ENCODE measurements at regions not wholly inside any gene's neighbourhood (a gene's known extent, or its start where the extent isn't known, plus 50 kb on each side); places are given as distances from the start of the nearest gene placed in this dataset.
"Not testable (repeated sequence)": the region's sequence is repeated elsewhere in the genome, so short reads cannot be mapped to it uniquely, and the experiment has no call there.

DNA sequence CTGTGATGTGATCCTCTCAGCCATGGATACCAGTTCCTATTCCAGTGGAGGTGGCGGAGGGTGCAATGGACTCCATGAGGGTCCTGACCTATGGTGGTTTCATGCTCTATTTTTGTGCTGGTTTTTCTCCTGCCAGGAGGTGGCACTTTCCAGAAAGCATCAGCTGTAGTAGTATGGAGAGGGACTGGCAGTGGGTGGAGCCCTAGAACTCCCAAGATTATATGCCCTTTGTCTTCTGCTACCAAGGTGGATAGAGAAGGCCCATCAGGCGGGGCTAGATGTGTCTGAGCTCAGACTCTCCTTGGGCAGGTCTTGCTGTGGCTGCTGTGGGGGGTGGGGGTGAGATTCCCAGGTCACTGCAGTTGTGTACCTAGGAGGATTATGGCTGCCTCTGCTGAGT, 104.5 kb upstream of the S1PR3 start:
- not testable (repeated sequence) for DNase-seq

DNA sequence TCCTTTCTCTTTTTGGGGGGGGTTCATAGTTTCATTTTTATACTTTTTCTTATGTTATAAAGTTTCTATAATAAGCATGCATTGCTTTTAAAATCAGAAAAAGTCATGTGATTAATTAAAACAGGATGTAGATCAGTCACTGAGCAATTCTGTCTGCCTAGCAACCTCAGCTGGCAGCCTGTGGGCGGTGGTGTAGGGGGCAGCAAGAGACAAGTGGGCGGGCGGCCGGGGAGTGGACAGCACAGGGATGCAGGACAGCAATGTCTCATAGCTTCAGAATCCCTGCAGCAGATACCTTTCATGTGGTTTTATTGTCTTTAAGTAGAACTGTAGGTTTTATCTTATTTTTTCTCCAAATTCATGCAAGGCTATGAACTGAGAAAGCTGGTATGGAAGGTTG, 101.9 kb upstream of the S1PR3 start:
- peak; percentile 26 for DNase-seq

DNA sequence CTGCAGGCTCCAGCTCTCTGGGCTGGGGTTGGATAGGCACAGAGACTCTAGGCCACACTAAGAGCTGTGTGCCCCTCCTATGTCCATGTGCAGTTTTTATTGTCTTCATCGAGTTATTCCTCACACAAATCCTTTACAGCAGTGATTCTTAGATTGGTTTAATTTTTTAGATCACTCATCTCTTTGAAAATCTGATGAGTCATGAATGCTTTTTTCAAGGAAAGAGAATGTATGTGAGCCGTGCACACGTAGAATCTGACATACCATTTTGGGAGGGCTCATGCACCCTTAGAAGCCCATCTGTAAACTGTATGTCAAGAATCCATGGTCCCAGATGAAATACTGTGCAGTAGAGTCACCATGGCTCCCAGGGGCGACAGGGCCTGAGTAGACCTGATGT, 100.7 kb upstream of the S1PR3 start:
- peak; percentile 23 for DNase-seq

DNA sequence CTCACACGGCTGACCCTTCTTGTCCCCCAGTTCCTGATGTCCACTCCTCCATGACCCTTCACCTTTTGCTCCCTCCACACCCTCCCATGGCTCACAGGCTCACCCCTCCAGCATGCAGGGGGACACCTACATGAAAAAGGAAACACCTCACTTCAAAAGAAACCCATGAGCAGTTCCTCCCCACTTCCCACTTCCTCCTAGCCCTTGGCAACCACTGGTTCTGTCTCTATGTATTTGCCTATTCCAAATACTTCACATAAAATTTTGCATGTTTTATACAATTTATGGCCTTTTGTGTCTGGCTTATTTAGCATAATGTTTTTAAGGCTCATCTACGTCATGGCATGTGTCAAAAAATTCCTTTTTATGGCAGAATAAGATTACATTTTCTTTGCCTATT, 100.2 kb upstream of the S1PR3 start:
- DNase-seq: no peak

DNA sequence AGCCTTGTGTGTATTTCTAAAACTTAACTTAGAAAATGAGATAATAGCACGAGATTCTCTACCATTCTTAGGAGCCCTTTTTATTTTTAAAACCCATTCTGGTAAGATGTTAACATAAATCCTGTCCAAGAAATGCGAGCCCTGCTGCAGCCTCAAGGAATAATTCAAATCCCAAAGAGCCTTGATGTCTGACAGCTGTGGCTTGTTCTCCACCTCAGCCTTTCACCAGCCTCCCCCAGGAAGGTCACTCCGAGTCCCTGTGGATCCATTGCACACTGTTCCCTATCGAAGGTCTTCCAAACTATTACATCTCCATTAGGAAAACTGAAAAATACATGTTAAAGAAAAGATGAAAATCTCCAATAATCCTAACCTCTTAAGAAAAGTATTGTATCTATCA, 98.5 kb upstream of the S1PR3 start:
- DNase-seq: no peak

DNA sequence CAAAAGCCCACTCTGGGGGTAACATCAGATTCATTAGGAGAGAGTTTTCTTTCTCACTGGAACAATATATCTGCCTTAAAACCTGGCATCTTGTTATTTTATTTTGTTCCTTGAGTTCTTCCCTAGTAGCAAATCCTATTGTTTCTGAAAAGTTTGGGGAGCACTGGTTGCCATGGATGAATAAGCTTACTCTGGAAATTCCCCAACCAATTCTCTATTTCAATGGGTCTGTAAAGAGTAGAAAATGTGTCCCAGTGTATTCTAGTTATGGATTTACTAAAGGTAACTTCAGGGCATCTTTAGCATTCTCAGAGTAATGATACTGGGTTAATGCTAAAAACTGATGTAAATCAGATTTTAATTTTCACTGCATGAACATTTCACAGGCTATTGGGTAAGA, 94.2 kb upstream of the S1PR3 start:
- DNase-seq: no peak

DNA sequence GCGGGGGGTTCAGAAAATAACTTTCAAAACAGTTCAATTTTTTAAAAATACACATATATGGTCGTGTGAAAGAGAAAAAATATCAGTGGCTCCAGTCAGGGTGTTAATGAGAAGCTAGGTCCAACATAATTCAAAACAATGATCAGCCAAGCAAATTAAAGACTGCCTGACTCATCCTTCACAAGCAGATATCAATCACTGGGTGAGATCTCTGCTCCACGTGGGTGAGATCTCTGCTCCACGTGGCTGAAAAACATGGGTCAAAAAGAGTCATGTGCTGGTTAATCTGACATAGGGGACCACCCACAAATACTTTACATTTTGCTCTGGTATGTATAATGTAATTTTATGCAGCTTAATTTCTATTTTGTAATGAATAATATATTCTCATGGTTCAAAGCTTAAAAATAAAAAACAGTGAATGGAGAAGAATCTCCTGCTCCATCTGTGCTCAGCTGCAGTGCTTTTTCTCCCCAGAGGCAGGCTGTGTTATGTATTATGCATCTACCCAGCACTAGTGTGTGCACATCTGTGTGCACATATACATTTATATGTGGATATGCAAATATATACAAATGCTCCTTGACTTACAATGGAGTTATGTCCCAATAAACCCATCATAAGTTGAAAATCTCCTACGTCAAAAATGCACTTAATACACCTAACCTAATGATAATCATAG, 93.1 kb upstream of the S1PR3 start:
- DNase-seq: no peak

DNA sequence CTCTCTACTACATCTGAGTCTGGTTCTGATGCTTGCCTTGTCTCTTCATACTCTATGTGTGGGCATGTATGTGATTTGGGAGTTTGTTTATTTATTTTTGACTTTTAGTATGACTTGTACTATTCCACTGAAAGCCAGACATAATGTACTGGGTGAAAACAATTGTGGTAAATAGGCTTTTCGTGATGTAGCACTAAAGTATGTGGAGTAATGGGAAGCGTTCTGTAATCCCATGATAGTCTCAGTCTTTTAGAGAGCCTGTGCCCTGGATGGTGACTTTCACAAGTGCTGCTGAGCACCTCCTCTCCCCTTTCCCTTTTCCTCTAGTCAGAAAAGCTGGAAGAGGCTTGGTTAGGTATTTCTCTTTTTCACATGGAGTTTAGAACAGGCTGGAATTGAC, 85.8 kb upstream of the S1PR3 start:
- DNase-seq: no peak

DNA sequence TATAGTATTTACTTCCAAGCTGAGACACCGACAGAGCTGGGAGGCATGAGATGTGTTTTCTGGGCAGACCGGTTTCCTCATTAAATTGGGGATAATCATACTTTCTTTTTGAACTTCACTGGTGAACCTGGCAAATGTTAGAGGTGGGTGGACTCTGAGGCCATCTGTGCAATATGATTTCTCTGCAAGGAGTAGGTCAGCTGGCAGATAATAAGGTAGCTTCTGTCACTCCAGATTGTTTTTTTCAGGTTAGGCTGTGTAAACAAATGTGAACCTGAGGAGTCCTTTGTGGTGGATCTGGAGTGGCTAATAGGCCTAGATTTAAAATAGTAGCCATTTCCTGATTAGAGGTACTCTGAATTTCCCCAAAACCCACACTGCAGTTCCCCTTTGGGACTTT, 75.4 kb upstream of the S1PR3 start:
- no peak for DNase-seq

DNA sequence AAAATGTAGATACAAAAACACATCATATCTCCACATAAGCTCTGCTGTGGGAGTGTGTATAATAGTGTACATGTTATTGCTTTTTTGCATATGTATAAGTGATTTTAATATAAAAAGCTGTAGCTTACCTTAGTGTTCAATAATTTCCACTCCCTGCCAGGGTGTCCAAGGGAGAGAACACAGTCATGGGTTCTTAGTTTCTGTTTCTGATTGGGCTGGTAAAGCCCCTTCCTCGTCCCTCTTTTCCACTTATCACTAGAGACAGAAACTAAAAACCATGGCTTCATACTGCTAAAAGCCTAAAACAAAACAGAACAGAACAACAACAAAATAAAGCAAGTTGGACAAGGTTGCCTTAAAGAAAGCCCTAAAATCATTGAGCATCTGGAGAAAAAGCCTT, 74.4 kb upstream of the S1PR3 start:
- DNase-seq: no peak

DNA sequence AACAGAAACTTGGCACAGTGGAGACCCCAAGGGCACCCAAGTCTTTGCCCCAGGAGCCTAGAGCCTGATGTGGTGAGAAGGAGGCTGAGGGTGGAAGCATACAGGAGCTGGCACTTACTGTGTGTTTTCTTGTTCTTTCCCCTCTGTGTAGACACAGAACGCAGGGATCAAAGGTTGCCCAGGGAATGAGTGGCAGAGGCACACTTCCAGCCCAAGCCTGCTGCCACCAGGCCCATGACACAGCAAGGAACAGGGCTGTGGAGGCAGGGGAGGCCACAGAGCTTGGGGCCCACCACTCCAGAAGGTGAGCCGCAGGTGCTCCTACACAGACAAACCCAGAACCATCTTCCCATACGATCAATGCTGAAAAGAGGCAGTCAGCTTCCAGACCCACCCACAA, 73.9 kb upstream of the S1PR3 start:
- DNase-seq: no peak

DNA sequence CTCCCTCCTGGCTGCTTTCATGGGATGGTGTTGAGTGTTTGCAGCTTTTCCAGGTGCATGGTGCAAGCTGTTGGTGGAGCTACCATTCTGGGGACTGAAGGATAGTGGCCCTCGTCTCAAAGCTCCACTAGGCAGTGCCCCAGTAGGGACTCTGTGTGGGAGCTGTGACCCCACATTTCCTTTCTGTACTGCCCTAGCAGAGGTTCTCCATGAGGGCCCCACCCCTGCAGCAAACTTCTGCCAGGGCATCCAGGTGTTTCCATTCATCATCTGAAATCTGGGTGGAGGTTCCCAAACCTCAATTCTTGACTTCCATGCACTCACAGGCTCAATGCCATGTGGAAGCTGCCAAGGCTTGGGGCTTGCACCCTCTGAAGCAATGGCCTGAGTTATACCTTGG, 72.7 kb upstream of the S1PR3 start:
- not testable (repeated sequence) for DNase-seq

DNA sequence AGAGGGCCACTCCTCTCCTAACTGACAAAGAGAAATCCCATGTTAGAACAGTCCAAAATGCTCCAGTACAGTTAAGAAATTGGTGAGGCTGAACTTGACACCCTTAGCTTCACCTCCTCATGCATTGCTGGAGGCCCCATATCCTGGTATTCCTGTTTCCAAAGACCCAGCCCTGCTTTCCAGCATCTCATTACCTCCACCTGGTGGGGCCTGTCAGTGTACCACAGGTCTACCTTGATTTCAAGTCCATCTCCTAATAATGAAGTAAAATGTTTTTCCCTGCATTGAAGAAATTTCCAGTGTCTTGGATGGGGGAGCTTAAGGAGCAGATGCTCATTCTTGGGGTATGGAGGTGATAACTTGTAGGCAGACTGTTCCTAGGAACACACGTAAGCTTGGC, 70.6 kb upstream of the S1PR3 start:
- no peak for DNase-seq

DNA sequence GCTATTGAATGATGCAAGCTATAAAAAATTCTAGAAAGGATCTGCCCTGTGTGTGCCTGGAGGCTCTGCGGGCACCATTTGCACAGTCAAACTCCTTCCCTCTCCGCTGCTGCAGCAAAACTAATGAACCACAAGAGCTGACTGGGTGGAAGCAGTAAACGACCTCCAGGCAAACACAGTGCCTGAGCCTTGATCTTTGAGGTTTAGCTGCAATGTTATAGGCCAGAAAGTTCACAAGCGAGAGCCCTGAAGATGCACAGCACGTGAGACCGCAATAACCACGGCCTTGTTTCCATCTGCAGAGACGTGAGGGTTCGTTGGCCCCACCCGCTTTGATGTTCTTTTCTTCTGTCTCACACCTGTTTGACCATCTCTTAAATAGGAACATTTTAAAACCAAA, 69.2 kb upstream of the S1PR3 start:
- DNase-seq: no peak

DNA sequence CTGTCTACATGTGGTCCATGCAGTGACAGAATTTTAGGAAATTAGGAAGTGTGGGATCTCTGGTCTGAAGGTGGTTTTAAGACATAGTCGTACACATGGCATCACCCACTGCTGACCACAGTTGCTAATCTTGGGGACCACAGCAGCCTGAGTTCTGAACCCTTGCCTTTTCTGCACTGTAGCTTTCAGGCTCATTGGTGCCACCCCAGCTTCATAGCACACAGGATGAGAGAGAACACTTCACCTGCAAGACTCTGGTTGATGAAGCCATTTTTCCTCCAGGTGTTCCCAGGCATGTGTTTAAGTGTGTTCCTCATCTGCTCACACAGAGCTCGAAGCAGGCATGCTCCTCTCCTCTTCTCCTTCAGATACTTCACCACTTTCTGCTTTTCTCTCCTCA, 68.2 kb upstream of the S1PR3 start:
- no peak for DNase-seq

DNA sequence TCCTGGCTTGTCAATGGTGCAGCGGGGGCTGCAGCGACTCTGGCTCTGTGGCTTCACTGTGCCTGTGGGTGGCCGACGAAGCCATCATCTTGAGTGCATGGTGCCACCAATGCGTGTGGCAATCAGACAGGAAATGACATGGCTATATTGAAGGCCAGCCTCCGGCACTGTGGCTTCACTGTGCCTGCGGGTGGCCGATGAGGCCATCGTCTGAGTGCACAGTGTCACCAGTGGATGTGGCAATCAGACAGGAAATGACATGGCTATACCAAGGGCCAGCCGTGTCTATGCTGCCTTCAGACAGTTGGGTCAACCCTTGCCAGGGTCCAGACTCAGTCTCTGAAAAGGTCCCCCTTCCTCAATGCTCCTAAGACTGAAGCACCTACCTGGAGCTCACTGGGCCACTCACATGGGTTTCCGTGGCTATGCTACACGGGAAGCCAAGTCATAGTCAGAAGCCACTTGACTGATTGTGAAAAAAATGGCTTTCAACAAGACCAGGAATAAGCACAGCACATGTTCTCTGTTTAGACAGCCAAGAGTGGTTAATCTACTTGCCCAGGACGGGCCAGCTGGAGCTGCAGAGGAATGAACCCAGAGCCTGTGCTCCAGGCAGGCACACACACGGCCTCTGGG, 67.5 kb upstream of the S1PR3 start:
- DNase-seq: no peak

DNA sequence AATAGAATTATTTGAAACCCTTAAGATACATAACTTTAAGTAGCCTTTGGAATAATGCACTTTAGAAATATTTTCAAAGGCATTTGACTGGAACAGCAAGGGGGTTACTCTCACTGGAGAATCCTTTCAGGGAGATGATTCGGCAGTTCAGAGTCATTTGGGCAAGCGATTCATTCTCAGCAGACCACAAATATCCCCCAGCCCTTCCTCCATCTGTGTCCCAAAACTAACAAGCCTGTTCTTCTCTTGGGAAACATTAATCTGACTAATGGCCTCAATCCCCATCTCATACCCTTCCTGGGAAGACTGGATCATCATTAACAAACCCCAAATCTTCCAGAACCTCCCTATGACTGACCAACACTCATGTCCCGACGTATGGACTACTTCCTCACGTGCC, 65.8 kb upstream of the S1PR3 start:
- peak; percentile 65 for DNase-seq

DNA sequence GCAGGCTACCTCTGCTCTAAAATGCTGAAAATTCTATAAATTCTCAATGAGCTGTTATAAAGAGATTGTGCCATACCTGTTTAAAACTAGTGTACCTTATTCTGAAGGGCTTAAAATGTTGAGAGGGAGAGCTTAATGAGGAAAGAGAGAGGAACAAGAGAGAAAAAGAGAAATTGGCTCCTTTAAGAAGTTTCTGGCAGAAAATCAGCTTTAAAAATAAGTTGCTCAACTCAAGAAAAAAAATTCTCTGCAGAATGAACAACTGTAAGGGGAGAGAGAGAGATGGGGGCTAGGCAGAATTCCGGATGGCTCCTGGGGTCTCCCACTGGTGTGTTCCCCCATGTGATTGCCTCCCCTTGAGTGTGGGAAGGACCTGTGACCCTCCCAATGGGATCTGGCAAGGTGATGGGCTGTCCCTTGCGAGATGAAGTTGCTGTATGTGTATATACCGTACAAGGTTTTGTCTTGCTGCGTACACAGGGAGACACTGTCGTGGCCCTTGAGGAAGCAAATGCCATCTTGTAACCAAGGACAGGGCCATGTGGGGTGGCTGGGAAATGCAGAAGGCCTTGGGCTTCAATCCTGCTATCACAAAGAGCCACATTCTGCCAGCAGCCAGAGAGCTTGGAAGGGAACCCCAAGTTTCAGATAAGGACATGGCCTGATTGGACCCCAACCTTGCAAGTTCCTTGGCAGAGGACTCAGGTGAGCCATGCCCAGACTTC, 64.3 kb upstream of the S1PR3 start:
- DNase-seq: no peak

DNA sequence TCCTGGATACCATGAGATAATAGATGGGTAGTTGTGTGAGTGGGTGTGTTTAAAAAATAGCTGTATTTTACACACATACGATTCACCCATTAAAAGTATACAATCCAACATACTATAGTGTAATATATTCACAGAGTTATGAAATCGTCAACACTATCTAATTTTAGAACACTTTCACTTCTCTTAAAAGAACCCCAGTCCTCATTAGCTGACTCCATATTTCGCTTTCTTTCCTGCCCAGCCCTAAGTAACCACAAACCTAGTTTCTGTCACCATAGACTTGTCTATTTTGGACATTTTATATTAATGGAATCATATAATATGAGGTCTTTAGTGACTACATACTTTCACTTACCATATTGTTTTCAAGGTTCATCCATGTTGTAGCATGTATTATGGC, 63.8 kb upstream of the S1PR3 start:
- no peak for DNase-seq

DNA sequence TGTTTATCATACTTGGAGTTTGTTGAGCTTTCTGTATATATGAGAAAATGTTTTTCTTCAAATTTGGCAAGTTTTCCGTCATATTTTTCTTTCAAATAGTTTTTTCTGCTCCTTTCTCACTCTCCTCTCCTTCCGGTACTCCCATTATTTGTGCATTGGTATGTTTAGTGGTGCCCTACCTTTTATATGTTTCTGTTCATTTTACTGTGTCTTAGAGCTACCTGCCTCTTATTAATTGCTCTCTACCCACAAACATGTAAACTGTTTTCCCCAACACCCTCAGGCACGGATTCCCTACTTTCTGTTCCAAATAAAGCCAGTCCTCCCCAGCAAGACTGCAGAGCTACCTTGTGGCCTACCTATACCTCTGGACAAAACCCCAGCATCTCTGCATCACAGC, 60.6 kb upstream of the S1PR3 start:
- DNase-seq: no peak

DNA sequence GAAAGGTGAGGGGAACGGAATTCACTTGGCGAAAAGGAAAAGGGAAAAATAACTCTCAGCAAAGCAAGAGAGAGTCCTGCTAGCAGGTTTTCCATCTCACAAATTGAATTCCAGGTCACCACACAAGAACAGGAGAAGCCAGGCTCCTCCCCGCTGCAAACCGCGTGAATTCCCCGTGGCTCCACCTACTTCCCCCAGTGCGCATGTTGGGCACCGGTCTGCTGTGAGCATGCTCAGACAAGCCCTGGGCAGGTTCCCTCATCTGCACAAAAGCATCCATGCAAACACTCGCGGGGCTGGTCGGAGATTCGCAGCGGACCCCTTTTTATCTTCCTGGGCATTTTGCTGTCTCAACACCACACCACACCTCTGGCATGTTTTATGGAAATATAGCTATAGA, 58.5 kb upstream of the S1PR3 start:
- no peak for DNase-seq

DNA sequence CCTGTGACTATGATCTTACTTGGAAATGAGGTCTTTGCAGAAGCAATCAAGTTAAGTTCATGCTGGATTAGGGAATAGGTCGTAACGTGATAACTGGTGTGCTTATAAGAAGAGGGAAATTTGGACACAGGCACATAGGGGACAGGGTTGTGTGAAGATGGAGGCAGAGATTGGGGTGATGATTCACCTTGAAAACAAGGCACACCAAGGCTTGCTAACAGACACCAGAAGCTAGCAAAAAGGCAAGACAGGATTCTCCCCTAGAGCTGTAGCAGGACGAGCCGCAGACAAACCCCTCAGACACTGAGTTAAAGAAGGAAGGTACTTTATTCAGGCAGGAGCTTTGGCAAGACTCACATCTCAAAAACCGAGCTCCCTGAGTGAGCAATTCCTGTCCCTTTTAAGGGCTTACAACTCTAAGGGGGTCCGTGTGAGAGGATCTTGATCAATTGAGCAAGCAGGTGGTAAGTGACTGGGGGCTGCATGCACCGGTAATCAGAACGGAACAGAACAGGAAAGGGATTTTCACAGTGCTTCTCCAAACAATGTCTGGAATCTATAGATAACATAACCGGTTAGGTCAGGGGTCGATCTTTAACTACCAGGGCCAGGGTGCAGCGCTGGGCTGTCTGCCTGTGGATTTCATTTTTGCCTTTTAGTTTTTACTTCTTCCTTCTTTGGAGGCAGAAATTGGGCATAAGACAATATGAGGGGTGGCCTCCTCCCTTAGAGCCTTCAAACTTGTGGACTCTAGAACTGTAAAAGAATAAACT, 57.5 kb upstream of the S1PR3 start:
- no peak for DNase-seq

DNA sequence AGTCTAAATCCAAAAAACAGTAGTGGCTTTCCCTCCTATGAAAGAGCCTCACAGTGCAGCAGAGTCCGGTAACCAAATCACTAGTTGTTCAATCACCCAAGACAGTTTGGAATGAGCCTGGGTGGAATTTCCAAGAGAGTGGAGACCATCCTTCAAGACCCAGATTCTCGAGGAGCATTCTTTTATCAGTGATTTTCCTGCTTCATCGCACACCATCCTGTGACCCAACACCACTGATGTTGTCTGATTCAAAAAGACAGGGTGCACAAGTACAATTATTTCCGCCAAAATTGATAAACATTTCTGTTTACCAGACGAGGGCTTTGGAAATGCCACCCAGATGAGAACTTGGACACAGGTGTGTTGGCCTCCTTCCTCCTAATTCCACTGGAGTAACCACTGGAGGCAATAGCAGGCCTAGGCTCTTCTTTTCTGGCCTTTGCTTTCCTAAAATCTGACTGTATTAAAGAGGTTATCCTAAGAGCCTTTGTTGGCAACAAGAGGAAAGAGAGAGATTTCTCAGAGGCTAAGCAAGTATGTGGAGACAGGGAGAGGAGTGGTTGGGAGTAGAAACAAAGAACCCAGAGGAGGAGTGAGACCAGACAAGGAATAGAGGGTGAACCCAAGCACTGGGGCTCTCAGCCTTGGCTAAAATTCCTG, 56.3 kb upstream of the S1PR3 start:
- no peak for DNase-seq

All from fibroblast of skin of right quadriceps (primary cell).